WTC11 (cell line): ENCODE measurements at regions not wholly inside any gene's neighbourhood (a gene's known extent, or its start where the extent isn't known, plus 50 kb on each side); places are given as distances from the start of the nearest gene placed in this dataset.

Experiments used
- CTCF ChIP-seq: fragments of 200-600 bp; IDR thresholded peaks from 2 replicates; pipeline ENCODE4 v1.8.0; 2022; ENCODE audit warnings: antibody characterized with exemption
- E2F1 ChIP-seq: sonication (generic); formaldehyde crosslinking; IDR thresholded peaks from 2 replicates; pipeline ENCODE4 v1.8.0; 2022; ENCODE audit warnings: mild to moderate bottlenecking, missing genetic modification reagents
- MAX ChIP-seq: sonication (generic); formaldehyde crosslinking; IDR thresholded peaks from 2 replicates; pipeline ENCODE4 v1.8.0; 2022; ENCODE audit warnings: mild to moderate bottlenecking, missing genetic modification reagents
- NR2C2 ChIP-seq: sonication (generic); formaldehyde crosslinking; IDR thresholded peaks from 2 replicates; pipeline ENCODE4 v1.8.0; 2022; ENCODE audit warnings: mild to moderate bottlenecking, missing genetic modification reagents

- TF ChIP-seq CTCF (no peak), MAX (CRISPR knock-in tag) (no peak), NR2C2 (no peak), E2F1 (CRISPR knock-in tag) (no peak)
Observed at GRCh38 chr10:10821926-10822325, 195.7 kb upstream of the CELF2 start.
